ENCODE measurements at regions not wholly inside any gene's neighbourhood (a gene's known extent, or its start where the extent isn't known, plus 50 kb on each side); places are given as distances from the start of the nearest gene placed in this dataset.
"Not testable (repeated sequence)": the region's sequence is repeated elsewhere in the genome, so short reads cannot be mapped to it uniquely, and the experiment has no call there.

DNA sequence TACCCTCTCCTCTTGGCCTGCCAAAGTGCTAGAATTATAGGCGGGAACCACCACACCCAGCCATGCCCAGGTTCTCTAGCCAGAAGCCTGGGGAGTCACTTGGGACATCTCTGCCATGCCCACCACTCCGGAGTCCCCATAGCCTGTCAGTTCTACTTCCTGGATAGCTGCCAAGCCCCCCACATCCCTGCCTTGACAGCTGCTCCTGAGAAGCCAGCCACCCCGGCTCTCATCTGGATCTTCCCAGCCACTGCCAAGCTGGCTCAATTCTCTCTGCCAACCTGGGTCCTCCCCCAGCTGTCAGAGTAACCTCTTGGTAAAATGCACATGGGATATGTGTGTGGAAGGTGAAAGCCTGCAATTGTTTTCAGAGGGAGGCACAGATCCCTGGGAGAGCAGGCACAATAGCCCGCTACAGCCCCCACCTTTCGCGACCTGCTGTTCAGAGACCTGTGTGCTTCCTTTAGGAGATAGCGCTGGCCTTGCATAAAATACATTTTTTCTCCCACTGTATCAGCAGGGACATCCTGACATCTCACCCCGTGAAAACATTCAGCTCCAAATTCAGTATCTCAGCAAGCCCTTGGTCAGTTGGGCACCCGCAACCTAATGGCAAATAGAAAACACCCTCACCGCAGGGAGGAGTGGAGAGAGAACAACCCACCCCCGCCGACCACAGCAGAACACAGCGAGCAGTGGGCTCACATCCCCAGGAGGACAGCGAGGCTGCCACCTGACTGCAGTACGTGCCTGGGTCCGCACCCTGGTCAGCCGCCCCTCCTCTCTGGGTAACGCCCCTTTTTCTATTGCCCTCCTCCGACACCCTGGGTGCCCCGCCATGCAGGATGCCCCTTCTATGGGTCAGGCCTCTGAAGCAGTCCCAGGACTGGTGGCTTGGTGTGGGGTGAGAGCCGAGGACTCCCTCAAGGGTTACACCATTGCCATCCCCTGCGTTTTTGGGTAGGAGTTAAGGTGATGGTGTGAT is 1342.2 kb downstream of the BRD1 start:
- DNase-seq = no peak

DNA sequence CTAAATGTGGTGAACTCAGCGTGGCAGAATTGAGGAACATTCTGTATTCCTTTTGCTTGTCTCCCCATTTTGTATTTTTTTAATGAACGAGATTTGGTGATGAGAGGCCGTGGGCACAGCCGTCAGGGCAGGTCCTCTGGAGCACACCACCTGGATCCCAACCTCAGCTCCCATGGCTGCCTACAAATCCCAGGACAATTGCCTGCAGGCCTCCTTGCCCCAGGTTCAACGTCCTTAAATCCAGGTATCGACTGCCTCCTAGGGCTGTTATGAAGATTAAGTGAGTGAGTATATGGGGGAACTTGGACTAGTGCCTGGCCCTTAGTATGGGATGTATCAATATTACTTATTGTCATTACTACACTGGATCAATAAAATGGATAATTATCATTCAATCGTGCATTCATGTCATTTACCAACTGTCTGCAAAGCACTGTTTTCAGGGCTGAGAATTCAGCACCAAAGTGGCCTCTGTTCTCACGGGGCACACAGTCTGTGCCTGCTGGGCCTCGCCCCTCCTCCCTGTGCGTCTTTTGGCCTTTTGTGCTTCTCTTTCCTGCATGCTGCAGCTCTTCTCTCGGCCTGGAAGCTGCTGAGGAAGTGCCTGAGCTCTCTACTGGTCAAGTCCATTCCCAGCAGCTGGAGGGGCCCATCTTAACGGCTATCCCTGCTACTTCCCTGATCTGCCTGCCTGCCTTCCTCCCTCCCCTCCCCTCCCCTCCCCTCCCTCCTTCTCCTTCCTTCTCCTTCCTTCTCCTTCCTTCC is 1343.7 kb downstream of the BRD1 start:
- DNase-seq = no peak

DNA sequence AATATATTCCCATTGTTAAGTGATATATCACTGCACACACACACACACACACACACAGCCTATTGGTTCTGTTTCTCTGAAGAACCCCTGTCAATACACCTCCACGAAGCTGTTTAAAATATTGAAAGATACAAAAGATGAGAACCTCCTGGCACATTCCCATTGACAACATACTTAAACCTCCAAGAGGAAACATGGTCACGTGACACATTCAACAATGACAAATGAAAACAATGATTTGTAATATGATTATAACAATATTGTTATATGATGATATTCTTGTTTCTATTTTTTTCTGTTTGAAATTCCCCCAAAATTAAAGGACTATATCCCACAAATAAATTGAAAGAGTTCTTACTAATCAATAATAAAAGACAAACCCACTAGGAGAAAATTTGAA is 1344.9 kb downstream of the BRD1 start:
- no peak for DNase-seq

DNA sequence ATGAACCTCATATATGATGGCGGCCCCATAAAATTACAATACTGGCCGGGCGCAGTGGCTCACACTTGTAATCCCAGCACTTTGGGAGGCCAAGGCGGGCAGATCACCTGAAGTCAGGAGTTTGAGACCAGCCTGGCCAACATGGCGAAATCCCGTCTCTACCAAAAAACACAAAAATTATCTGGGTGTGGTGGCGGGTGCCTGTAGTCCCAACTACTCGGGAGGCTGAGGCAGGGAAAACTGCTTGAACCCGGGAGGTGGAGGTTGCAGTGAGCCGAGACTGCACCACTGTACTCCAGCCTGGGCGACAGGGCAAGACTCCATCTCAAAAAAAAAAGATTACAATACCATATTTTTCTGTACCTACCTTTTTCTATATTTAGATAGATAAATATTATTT is 1345.5 kb downstream of the BRD1 start:
- DNase-seq = not testable (repeated sequence)

DNA sequence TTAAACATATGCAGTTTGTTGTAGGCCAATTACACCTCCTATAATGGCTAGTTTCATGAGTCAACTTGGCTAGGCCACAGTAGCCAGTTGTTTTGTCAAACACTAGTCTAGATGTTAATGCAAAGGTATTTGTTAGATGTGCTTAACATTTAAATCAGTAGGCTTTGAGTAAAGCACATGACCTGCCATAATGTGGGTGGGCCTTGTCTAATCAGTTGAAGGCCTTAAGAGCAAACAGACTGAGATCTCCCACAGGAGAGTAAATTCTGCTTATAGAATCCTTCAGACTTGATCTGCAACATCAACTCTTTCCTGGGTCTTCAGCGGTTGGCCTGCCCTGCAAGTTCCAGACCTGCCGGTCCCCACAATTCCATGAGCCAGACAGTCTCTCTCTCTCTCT is 1345.9 kb downstream of the BRD1 start:
- DNase-seq = no peak

DNA sequence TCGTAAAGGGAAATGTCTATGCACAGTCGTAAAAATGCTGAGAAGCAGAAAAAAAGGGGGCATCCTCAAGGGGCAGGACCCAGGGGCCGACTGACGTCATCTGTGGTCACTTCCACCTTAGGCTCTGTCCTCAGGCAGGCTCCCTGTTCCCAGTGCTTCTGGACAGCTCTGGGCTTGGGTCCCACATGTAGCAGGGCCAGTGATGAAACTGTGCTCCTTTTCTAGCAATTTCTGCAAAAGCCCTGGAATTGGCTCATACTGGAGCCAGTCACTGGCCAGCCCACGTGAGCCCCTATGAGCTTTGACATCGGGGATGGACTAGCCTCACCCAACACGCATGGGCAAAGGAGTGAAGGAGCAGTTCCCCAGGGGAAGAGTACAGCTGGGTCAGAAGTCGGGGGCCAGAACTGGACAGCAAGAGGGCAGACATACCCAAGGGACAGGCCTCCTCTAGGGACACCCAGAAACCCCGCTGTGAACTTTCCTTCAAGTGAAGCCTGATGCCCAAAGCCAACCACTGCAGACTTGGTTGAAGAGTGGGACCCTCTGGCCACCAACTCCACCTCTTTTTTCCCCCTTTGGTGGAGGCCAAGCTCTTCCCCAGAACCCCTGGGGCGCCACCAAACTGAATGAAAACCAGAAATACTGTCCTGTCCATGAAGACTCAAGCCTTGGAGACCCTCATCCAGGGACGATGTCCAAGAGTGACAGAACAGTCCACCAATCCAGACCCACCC is 1349.0 kb downstream of the BRD1 start:
- DNase-seq = no peak

DNA sequence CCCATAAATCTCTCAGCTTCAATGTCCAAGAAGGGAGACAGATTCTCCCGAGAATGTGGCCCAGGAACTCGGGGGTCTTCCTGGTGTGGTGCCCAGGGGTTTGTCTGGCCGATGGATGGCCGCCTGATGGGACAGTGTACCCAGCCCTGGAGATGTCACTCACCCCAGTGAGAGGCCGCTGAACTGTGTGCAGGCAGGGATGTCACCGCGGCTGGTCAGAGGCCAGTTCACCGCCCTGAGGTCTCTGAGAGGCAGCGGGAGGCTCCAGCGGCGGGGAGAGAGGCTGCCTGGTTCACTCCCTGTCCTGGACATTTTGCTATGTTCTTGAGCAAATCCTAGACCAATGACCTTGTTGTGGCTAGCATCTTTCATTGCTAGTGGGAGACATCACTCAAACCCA is 1349.5 kb downstream of the BRD1 start:
- no peak for DNase-seq

DNA sequence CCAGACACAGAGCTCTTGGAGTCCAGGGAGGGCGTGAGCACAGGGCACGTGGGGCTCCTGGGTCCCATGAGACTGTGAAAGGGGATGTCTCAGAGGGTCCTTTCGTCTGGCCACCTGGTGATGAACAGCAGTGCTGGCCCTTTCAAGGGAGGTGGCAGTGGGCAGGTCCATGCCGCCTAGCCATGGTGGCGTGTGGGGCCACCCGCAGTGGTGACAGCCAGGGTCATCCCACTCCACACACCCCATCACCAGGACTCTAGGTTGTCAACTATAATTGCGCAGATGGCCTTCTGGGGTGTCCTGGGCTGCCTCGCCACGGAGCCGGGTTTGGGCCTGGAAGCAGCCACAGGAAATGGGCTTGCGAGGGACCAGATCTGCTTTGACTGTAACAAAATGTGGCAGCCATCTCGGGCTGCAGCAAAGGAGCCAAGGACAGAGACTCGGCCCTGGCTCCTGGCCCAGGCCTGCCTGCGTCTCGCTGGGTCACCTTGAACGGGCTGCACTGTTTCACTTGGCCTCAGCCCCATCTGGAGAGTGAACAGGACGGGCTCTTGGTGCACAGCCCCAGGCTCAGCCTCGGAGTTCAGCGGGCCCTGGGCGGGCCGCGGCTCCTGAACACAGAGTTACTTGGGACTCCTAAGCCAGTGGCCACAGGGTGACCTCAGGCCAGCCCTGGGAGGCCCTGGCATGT is 1350.5 kb downstream of the BRD1 start:
- DNase-seq = no peak

DNA sequence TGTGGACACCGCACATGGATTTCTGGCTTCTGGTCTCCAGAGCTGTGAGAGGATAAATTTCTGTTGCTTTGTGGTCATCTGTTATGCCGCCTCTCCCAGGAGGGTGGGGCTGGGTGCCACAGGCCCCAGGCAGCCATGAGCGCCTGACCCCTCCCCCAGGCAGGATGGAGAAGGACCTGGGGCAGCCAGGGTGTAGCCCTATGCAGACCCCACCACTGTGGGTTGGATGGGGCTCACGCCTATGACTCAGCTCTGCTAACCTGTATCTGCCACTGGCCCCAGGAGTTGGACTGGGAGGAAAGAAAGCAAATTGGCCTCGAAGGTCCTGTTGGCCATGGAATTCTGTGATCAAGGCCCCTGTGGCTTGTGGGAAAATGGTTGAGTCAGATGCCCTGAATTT is 1351.1 kb downstream of the BRD1 start:
- DNase-seq = no peak

DNA sequence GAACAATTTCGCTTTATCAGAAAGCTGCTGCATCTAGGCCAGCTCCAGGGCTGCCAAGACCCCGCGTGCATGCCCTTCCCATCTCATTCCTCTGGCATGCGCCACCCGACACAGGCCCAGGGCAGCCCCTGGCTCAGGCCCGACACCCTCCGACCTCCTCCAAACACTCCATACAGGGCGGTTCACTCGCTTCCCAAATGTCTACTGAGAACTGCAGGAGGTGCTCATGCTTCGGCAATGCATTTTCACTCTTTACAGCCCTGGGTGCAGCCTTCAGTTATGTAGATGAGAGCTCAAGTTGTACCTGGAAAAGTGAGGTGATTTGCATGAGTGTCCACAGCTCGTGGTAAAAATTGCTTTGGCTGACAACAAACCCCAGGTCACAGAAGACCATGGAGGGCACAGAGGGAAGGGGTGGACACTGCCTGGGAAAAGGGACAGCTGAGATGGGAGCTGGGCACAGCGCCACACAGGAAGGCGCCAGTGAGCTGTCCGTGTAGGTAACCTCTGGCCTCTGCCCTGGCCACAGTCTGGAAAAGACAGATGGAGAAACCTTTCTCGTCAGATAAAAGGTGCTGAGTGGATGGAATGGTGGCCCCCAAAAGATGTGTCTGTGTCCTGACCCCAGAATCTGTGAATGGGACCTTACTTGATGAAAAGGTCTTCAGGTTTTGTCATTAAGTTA is 1351.9 kb downstream of the BRD1 start:
- DNase-seq = no peak

DNA sequence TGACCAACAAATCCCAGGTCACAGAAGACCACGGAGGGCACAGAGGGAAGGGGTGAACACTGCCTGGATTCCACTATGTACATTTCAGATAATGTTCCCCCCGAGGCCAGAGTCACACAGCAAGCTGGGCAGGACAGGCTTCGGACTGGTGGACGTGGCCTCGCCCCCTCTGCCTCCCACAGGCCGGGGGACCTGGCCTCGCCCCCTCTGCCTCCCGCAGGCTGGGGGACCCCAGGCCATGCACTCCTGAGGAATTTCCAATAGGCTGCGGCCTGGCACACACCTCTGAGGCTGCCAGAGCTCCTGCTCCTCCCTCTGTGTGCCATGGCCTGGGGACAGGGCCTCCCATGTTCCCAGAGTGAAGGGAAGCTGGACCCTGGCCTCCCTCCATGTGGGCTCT is 1352.8 kb downstream of the BRD1 start:
- DNase-seq = no peak

DNA sequence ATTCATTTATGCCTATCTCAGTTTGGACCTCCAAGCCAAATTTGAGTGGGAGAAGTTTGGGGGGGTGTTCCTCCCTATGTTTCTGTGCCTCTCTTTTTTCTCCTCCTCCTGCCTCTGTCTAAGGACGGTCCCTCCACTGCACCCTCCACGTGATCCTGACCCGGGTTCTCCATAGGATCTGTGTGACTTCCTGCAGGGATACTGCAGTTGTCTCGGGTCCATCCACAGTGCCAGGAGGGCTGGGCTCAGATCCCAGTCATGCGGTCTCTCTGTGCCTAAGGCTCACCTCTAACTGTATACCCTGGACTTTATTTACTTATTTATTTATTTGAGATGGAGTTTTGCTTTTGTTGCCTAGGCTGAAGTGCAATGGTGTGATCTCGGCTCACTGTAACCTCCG is 1354.5 kb downstream of the BRD1 start:
- DNase-seq = no peak

DNA sequence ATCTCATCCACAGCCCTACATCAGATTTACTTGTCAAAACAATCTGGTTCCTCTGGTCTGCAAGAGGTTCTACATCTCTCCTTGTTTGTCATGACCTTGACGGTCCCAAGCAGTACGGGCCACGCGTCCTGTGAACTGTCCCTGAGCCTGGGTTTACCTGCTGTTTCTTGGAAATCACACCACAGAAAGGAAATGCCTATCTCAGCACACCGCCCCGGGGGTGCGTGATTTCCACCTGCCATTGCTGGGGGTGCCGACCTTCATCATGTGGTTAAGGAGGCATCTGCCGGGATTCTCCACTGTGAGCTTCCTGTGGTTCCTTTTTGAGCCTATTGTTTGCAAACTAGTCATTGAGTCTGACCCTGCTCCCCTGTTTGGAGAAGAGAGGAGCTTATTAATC is 1363.4 kb downstream of the BRD1 start:
- DNase-seq = no peak

DNA sequence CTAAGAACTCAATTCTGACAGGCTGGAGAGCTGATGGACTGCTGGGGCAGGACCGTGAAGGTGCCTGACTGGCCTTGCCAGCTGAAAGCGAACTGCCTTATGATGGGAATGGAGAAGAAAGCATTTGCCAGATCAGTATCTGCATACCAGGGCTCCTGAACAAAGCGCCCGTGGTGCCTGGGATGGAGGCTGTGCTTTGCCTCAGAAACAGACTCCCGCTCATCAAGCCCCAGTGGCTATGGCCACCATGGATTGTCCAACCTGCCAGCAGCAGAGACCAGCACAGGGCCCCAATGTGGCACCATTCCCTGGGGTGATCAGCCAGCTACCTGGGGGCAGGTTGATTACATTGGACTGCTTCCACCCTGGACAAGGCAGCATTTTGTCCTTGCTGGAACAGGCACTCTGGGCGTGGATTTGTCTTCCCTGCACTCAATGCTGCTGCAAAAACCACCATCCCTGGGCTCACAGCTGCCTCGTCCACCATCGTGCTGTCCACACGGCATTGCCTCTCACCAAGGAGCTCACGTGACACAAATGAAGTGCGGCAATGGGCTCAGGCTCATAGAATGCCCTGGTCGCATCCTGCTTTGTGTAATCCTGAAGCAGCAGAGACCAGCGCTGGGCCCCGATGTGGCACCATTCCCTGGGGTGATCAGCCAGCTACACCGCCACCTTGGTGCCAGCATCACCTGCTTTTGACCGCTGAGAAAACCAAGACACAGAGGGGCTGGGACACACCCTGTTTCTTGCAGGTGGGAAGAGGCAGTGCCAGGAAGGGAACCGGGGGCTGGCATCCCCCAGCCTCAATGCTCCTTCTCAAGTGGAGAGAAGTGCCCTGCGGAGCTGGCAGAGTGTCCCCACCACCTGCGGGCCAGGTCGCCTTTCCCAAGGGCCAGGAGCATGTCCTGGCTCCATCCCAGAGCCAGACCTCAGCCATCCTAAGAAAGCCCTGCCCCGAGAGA is 1367.5 kb downstream of the BRD1 start:
- DNase-seq = no peak

DNA sequence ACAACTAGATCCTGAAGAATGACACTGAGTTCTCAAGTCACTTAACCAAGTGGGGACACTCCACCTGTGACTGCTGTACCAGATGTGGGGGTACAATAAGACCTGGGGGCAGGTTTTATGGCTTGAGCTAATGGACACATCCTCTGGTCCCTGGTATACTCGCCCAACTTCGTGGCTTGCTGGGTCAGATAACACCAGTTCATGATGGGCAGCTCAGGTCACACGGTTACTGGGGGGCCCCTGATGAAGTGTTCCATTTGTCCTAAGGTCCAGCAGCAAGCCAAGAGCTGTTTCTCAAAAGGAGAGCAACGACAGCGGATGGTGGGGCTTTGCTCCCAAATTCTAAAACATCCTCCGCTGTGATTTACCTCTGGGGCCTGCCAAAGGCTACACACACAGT is 1368.4 kb downstream of the BRD1 start:
- no peak for DNase-seq

DNA sequence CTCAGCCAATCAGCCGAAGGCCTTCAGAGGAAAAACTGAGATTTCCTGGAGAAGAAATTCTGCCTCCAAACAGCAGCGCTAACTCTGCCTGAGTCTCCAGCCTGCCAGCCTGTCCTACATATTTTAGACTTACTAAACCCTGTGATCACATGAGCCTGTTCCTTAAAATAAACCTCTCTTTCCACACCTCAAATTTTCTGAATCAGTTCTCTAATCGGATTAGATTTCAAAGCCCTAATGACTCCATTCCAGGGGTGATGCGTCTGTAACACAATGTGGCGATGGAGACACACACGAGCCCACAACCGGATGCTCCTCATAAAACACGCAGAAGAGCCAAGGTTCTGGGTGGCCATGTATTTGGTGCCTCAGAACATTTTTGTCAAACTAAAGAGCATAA is 1371.2 kb downstream of the BRD1 start:
- DNase-seq = no peak

DNA sequence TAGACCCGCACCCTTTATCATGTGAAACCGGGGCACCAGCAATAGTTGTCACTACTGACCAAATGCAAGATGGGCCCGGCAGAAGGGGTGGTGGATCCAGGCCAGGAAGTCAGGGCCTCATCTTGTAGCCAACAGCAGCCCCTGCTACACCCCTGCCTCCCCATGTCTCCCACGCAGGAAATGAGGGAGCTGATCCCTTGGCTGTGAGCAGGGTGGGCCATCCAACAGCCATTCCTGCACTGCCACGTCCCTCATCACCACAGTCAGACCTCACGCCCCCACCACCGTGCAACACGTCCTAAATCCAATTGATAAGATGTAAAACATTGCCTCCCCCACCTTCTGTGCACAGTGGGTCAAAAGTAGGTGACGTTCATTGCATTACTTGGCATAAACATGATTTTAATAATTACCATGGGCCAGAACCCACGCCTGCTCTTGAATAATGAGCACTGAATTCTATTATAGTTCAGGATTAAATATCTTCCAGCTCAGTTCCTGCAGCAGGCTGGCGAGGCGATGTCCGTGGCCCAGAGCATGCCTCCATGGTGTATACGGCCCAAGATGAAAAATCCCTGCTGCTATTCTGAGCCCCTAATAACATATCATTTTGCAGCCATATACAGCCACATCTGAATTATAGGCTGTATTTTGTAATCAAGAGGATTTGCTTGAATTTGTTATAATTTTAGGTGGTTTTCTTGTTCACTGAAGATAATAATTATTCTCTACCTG is 1373.8 kb downstream of the BRD1 start:
- no peak for DNase-seq

DNA sequence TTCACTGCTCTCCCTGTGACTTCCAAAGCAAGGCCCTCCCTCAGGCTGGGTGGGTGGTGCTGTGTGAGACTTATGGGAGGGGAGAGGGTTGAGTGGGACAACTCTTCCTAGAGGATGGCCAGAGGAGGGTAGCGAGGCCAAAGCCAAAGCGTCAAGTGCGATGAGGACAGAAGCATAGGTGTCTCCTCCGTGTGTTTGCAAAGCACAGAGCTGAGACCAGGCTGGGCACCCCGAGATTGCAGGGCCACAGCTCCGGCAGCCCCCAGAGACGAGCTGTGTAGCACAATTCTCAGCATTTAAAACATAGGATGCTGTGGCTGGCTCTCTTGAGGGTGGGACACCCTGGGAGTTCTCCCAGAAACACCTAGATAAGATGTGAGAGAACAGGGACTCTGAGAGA is 1374.5 kb downstream of the BRD1 start:
- no peak for DNase-seq

DNA sequence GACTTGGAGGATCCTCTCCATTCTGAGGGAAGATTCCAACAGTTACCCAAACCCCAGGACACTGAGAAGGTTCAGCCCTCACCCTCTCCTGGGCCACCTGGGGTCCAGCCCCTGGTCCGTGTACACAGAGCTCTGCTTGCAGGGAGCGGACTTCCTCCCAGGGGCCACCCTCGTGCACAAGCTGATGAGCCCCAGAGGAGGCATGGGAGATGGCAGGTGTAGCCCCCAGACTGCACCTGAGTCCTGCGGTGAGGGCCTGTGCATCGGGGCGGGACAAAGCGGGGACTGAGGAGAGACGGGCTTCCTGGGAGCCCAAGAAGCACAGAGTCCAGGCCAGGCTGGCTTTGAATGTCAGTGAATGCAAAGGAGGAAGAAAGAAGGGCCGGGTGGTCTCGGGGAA is 1374.9 kb downstream of the BRD1 start:
- DNase-seq = no peak

DNA sequence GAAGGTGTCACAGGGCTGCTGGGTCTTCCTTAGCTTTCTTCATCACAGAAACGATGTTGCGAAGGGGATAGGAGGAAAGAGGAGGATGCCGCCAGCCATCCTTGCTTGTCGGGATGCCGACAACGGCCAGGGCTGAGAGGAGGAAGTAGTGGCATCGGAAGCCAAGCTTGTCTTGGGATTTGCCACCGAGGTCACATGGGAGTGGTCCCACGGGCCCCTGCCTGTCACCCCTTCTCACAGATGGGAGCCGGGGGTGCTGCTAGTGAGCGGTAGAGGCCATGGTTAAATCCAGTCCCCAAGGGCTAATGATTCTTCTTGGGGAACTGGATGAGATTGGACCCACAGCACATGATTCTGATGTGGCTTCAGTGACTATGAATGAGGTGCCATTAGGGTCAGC is 1375.8 kb downstream of the BRD1 start:
- DNase-seq = no peak

Measured in activated T-cell treated with anti-CD3 and anti-CD28 coated beads, Interleukin-2, amount 50 U/mL, for 48 hours (primary cell).